Sigmoid colon (tissue), 6 donors: ENCODE measurements at regions not wholly inside any gene's neighbourhood (a gene's known extent, or its start where the extent isn't known, plus 50 kb on each side); places are given as distances from the start of the nearest gene placed in this dataset.

Experiments
- DNase-seq: peaks from one replicate; pipeline ENCODE4 v3.0.0-alpha.2; 2019
- H3K27ac ChIP-seq, 4 donors: fragments of 200-600 bp; sonication (generic); one replicate each; pipeline ENCODE4 v1.5.1; 2016 to 2019; ENCODE audit warnings: mild to moderate bottlenecking in 1 of 4
- H3K27me3 ChIP-seq, 3 donors: fragments of 200-600 bp; sonication (generic); one replicate each; pipeline ENCODE4 v1.5.1; 2019; ENCODE audit warnings: mild to moderate bottlenecking in 1 of 3
- H3K36me3 ChIP-seq, 4 donors: fragments of 200-600 bp; sonication (generic); one replicate each; pipeline ENCODE4 v1.5.1; 2016 to 2019
- H3K4me1 ChIP-seq, 4 donors: fragments of 200-600 bp; sonication (generic); one replicate each; pipeline ENCODE4 v1.5.1; 2017 to 2019
- H3K4me3 ChIP-seq, 4 donors: fragments of 200-600 bp; sonication (generic); one replicate each; pipeline ENCODE4 v1.5.1; 2017 to 2019; ENCODE audit warnings: mild to moderate bottlenecking in 2 of 4, moderate library complexity in 1 of 4
- H3K9me3 ChIP-seq, 4 donors: fragments of 200-600 bp in 3 of 4; sonication (generic) in 3 of 4; one replicate each; pipeline versions ENCODE4 v1.5.1 to v1.6.1; 2013 to 2019
- CTCF ChIP-seq, 4 experiments: fragments of 450-650 bp in 3 of 4; fragments of 200-600 bp in 1 of 4; IDR thresholded peaks; one replicate each; pipeline ENCODE4 v1.5.1; 2016 to 2019; ENCODE audit warnings: antibody characterized with exemption in 4 of 4, mild to moderate bottlenecking in 3 of 4, moderate library complexity in 2 of 4
- EP300 ChIP-seq, 4 donors: sonication (generic); formaldehyde crosslinking; IDR thresholded peaks; one replicate each; pipeline ENCODE4 v1.6.1; 2017; ENCODE audit warnings: antibody characterized with exemption in 4 of 4
- POLR2A ChIP-seq, 2 donors: fragments of 450-650 bp; IDR thresholded peaks; one replicate each; pipeline ENCODE4 v1.6.1; 2016; ENCODE audit warnings: antibody characterized with exemption in 2 of 2, mild to moderate bottlenecking in 2 of 2, moderate library complexity in 2 of 2
- POLR2AphosphoS5 ChIP-seq, 4 donors: sonication (generic); formaldehyde crosslinking; IDR thresholded peaks; one replicate each; pipeline ENCODE4 v1.6.1; 2017; ENCODE audit warnings: antibody characterized with exemption in 4 of 4
- WGBS, 2 donors: extraction: QIAGEN DNeasy Blood & Tissue Kit; methylation state at CpG; one replicate each; pipeline ENCODE4 v1.1.7; 2013; 5-methylcytosine and 5-hydroxymethylcytosine counted together
- intact Hi-C: fragments of 100-400 bp; cut with DNase I; formaldehyde crosslinking; loops from one replicate; pipeline ENCODE4 v1.15.1; 2023
- donor health status: healthy with polysubstance abuse.
- donor health status: healthy.

- H3K4me1 ChIP-seq, result no peaks in the 10 kb centered on the region
- H3K27me3 ChIP-seq, result no peaks in the 10 kb centered on the region
- H3K36me3 ChIP-seq, result no peaks in the 10 kb centered on the region
- H3K9me3 ChIP-seq, result peaks cover 0 to 4% (median 0%) of the 10 kb centered on the region in 4 donors
- no peak overlapping the region for H3K4me3 ChIP-seq
- intact Hi-C loops, result no loop called here
- TF ChIP-seq POLR2AphosphoS5 (IDR thresholded peaks at IDR 0.05), result no peak
- no peak for TF ChIP-seq POLR2A (IDR thresholded peaks at IDR 0.05)
- TF ChIP-seq EP300 (IDR thresholded peaks at IDR 0.05), result no peak
- TF ChIP-seq CTCF (IDR thresholded peaks at IDR 0.05), result no peak
- H3K27ac ChIP-seq, result no peak overlapping the region
- no peak for DNase-seq
Observed at GRCh38 chr4:164572877-164573279, 181.1 kb upstream of the SMIM31 start.

- TF ChIP-seq CTCF (IDR thresholded peaks at IDR 0.05) (no peak), POLR2A (IDR thresholded peaks at IDR 0.05) (no peak), EP300 (IDR thresholded peaks at IDR 0.05) (no peak), POLR2AphosphoS5 (IDR thresholded peaks at IDR 0.05) (no peak)
- H3K9me3 ChIP-seq, result peaks cover 0 to 4% (median 0%) of the 10 kb centered on the region in 4 donors
- intact Hi-C loops, result no loop called here
- whole genome bisulfite sequencing, 2 donors, result 90 to 91% methylated on average over 5 of the region's 5 CpGs
- no peaks in the 10 kb centered on the region for H3K27me3 ChIP-seq
- no peaks in the 10 kb centered on the region for H3K36me3 ChIP-seq
- no peak for DNase-seq
- H3K27ac ChIP-seq, result no peak overlapping the region
- no peak overlapping the region for H3K4me3 ChIP-seq
- H3K4me1 ChIP-seq, result no peaks in the 10 kb centered on the region
Observed at GRCh38 chr4:164575861-164576260, 178.1 kb upstream of the SMIM31 start.

- Histone ChIP-seq H3K27ac (no peak overlapping the region), H3K9me3 (peaks cover 0 to 1% (median 0%) of the 10 kb centered on the region in 4 donors), H3K27me3 (no peaks in the 10 kb centered on the region), H3K4me3 (no peak overlapping the region), H3K4me1 (no peaks in the 10 kb centered on the region), H3K36me3 (no peaks in the 10 kb centered on the region)
- no peak for DNase-seq
- 74 to 81% methylated on average over 8 of the region's 8 CpGs for WGBS, 2 donors
- TF ChIP-seq POLR2AphosphoS5 (IDR thresholded peaks at IDR 0.05), result no peak
- TF ChIP-seq POLR2A (IDR thresholded peaks at IDR 0.05), result no peak
- TF ChIP-seq EP300 (IDR thresholded peaks at IDR 0.05), result no peak
- TF ChIP-seq CTCF (IDR thresholded peaks at IDR 0.05), result no peak
- intact Hi-C loops, result no loop called here
Observed at GRCh38 chr4:164579270-164579942, 174.5 kb upstream of the SMIM31 start.

- intact Hi-C loops, result no loop called here
- H3K4me3 ChIP-seq, result no peak overlapping the region
- TF ChIP-seq EP300 (IDR thresholded peaks at IDR 0.05), result no peak
- TF ChIP-seq POLR2A (IDR thresholded peaks at IDR 0.05), result no peak
- no peak for TF ChIP-seq CTCF (IDR thresholded peaks at IDR 0.05)
- no peak for TF ChIP-seq POLR2AphosphoS5 (IDR thresholded peaks at IDR 0.05)
- WGBS, 2 donors, result 68 to 75% methylated on average over 6 of the region's 6 CpGs
- DNase-seq, result no peak
- no peaks in the 10 kb centered on the region for H3K27me3 ChIP-seq
- no peaks in the 10 kb centered on the region for H3K36me3 ChIP-seq
- H3K9me3 ChIP-seq, result no peaks in the 10 kb centered on the region
- no peaks in the 10 kb centered on the region for H3K4me1 ChIP-seq
- H3K27ac ChIP-seq, result no peak overlapping the region
Observed at GRCh38 chr4:164591666-164592065, 162.3 kb upstream of the SMIM31 start.

GRCh38 chr4:164595751-164596150 lies 158.2 kb upstream of the SMIM31 start:
- Histone ChIP-seq H3K27me3 (no peaks in the 10 kb centered on the region), H3K9me3 (no peaks in the 10 kb centered on the region), H3K27ac (no peak overlapping the region), H3K36me3 (no peaks in the 10 kb centered on the region), H3K4me3 (no peak overlapping the region), H3K4me1 (no peaks in the 10 kb centered on the region)
- DNase-seq, result no peak
- intact Hi-C loops, result no loop called here
- 84 to 86% methylated on average over 4 of the region's 4 CpGs for WGBS, 2 donors
- no peak for TF ChIP-seq POLR2A (IDR thresholded peaks at IDR 0.05)
- no peak for TF ChIP-seq POLR2AphosphoS5 (IDR thresholded peaks at IDR 0.05)
- TF ChIP-seq CTCF (IDR thresholded peaks at IDR 0.05), result no peak
- TF ChIP-seq EP300 (IDR thresholded peaks at IDR 0.05), result no peak
